ENCODE measurements at regions not wholly inside any gene's neighbourhood (a gene's known extent, or its start where the extent isn't known, plus 50 kb on each side); places are given as distances from the start of the nearest gene placed in this dataset.
"Not testable (repeated sequence)": the region's sequence is repeated elsewhere in the genome, so short reads cannot be mapped to it uniquely, and the experiment has no call there.

DNA sequence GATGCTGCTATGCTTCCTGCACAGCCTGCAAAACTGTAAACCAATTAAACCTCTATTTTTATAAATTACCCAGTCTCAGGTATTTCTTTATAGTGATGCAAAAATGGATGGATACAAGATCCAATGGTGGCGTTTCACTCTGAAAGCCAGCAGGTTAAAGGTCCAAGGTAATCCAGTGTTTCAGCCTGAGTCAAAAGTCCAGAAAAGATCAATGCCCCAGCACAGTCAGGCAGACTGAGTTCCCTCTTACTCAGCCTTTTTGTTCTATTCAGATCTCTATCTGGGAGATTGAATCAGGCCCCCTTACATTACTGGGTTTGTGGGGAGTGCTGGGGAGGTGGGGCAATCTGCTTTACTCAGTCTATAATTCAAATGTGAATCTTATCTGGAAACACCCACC is 464.5 kb downstream of the GXYLT1 start:
- DNase-seq = peak; percentile 42
- no peaks in the 10 kb centered on the region for H3K79me2 ChIP-seq (ENCODE audit: low read length)
- H3K27me3 ChIP-seq (ENCODE audit: low read length) = no peaks in the 10 kb centered on the region
- H3K9ac ChIP-seq (ENCODE audit: low read length) = no peak overlapping the region
- H3K4me3 ChIP-seq (ENCODE audit: low read length) = no peak overlapping the region
- H3K9me2 ChIP-seq (replicated peaks; ENCODE audit: insufficient read depth, low read length) = no peaks in the 10 kb centered on the region
- peaks cover 48% of the 10 kb centered on the region for H3K4me1 ChIP-seq (ENCODE audit: low read length)
- H3K27ac ChIP-seq (ENCODE audit: low read length) = peak overlapping the region; percentile 99
- H3K9me3 ChIP-seq (ENCODE audit: low read length) = no peaks in the 10 kb centered on the region; the same call in 1 of the 2 replicates
- peaks cover 2% of the 10 kb centered on the region; the same call in 1 of the 2 replicates for H3K36me3 ChIP-seq (ENCODE audit: insufficient read depth, low read length)
- no peak overlapping the region for H2AFZ ChIP-seq (ENCODE audit: low read length)
- no peaks in the 10 kb centered on the region for H4K20me1 ChIP-seq (ENCODE audit: insufficient read depth, low read depth, low read length)
- no peak overlapping the region for H3K4me2 ChIP-seq (ENCODE audit: low read depth, low read length, poor library complexity, severe bottlenecking)

- no peaks in the 10 kb centered on the region for H3K9me3 ChIP-seq (ENCODE audit: low read length)
- H3K27me3 ChIP-seq (ENCODE audit: low read length) = no peaks in the 10 kb centered on the region
- no peaks in the 10 kb centered on the region; the same call in 1 of the 2 replicates for H3K36me3 ChIP-seq (ENCODE audit: insufficient read depth, low read length)
- no peak overlapping the region for H3K9ac ChIP-seq (ENCODE audit: low read length)
- no peaks in the 10 kb centered on the region for H4K20me1 ChIP-seq (ENCODE audit: insufficient read depth, low read depth, low read length)
- peaks cover 11% of the 10 kb centered on the region for H3K4me1 ChIP-seq (ENCODE audit: low read length)
- H3K4me3 ChIP-seq (ENCODE audit: low read length) = no peak overlapping the region
- no peaks in the 10 kb centered on the region for H3K9me2 ChIP-seq (replicated peaks; ENCODE audit: insufficient read depth, low read length)
- no peak for DNase-seq
- H3K4me2 ChIP-seq (ENCODE audit: low read depth, low read length, poor library complexity, severe bottlenecking) = no peak overlapping the region
- no peak overlapping the region for H3K27ac ChIP-seq (ENCODE audit: low read length)
- no peaks in the 10 kb centered on the region for H3K79me2 ChIP-seq (ENCODE audit: low read length)
- peak overlapping the region; percentile 32 for H2AFZ ChIP-seq (ENCODE audit: low read length)
Measured at GRCh38 chr12:41663598-41664265, 475.6 kb downstream of the PDZRN4 start.

DNA sequence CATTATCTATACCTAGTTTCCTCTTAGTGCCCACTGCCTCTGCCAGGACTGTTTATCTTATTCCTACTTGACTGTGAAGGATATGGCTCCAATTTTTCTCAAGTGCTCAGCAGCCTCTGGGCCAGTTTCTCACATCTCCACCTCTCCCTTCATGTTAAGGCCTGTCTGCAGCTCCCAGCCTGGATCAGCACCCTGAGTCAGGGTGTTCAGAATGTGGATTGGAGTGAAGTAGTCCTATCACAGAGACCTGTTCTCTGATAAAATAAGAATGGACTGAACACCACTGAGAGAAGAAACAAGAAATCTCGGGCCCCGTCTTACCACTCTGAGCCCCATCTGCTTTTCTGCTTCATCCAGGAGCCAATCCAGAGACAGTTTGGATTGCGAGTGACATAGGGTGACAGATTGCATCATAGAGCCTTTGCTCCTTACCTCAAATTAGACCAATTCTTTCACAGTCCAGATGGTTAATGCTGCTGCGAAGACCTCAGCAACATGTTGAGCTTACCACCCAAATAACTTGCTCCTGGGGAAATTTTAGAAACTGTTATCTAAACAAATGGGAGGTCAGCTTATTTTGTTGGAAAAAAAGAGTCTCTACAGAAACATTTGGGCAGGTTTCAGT is 473.1 kb downstream of the PDZRN4 start:
- Histone ChIP-seq H3K4me3 (ENCODE audit: low read length) (no peak overlapping the region), H3K9ac (ENCODE audit: low read length) (no peak overlapping the region), H3K9me3 (ENCODE audit: low read length) (no peaks in the 10 kb centered on the region), H3K27ac (ENCODE audit: low read length) (no peak overlapping the region), H2AFZ (ENCODE audit: low read length) (no peak overlapping the region), H3K4me1 (ENCODE audit: low read length) (peaks cover 11% of the 10 kb centered on the region), H3K79me2 (ENCODE audit: low read length) (no peaks in the 10 kb centered on the region), H3K36me3 (ENCODE audit: insufficient read depth, low read length) (no peaks in the 10 kb centered on the region; the same call in 1 of the 2 replicates), H3K27me3 (ENCODE audit: low read length) (no peaks in the 10 kb centered on the region), H3K9me2 (replicated peaks; ENCODE audit: insufficient read depth, low read length) (no peaks in the 10 kb centered on the region), H4K20me1 (ENCODE audit: insufficient read depth, low read depth, low read length) (no peaks in the 10 kb centered on the region), H3K4me2 (ENCODE audit: low read depth, low read length, poor library complexity, severe bottlenecking) (no peak overlapping the region)
- no peak for DNase-seq

GRCh38 chr12:41656454-41656853 is 468.3 kb downstream of the PDZRN4 start:
- H3K9ac ChIP-seq (ENCODE audit: low read length) = no peak overlapping the region
- no peak overlapping the region for H3K4me3 ChIP-seq (ENCODE audit: low read length)
- H4K20me1 ChIP-seq (ENCODE audit: insufficient read depth, low read depth, low read length) = no peaks in the 10 kb centered on the region
- H3K27ac ChIP-seq (ENCODE audit: low read length) = no peak overlapping the region
- no peak for DNase-seq
- no peaks in the 10 kb centered on the region for H3K9me2 ChIP-seq (replicated peaks; ENCODE audit: insufficient read depth, low read length)
- peaks cover 11% of the 10 kb centered on the region for H3K4me1 ChIP-seq (ENCODE audit: low read length)
- H3K79me2 ChIP-seq (ENCODE audit: low read length) = no peaks in the 10 kb centered on the region
- no peak overlapping the region for H3K4me2 ChIP-seq (ENCODE audit: low read depth, low read length, poor library complexity, severe bottlenecking)
- H3K9me3 ChIP-seq (ENCODE audit: low read length) = no peaks in the 10 kb centered on the region
- H2AFZ ChIP-seq (ENCODE audit: low read length) = no peak overlapping the region
- no peaks in the 10 kb centered on the region for H3K27me3 ChIP-seq (ENCODE audit: low read length)
- H3K36me3 ChIP-seq (ENCODE audit: insufficient read depth, low read length) = no peaks in the 10 kb centered on the region

GRCh38 chr12:41653386-41654326 is 465.5 kb downstream of the PDZRN4 start:
- Histone ChIP-seq H3K27ac (ENCODE audit: low read length) (no peak overlapping the region), H3K4me3 (ENCODE audit: low read length) (no peak overlapping the region), H2AFZ (ENCODE audit: low read length) (peak overlapping the region; percentile 82; the same call in 1 of the 2 replicates)

DNA sequence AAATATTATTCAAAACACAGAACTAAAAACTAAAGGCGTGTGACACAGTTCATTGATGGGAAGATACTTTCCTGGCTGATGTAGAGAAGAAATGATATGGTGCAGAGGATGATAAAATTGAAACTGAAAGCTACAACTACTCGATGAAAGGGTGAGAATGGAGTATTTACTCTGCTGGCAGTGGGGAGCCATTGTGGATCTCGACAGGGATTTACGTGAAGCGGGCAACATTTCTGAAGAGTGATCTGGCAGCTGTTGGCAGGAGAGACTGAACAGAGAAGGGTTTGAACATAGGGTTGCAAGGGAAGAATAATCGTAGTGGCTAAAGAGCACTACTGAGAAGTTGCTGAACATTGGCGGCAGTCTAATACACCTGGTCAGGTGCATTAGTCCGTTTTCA is 464.9 kb downstream of the PDZRN4 start:
- no peaks in the 10 kb centered on the region for H3K36me3 ChIP-seq (ENCODE audit: insufficient read depth, low read length)
- H2AFZ ChIP-seq (ENCODE audit: low read length) = peak overlapping the region; percentile 82; the same call in 1 of the 2 replicates
- no peak overlapping the region for H3K4me3 ChIP-seq (ENCODE audit: low read length)
- no peaks in the 10 kb centered on the region for H4K20me1 ChIP-seq (ENCODE audit: insufficient read depth, low read depth, low read length)
- no peaks in the 10 kb centered on the region for H3K27me3 ChIP-seq (ENCODE audit: low read length)
- H3K4me2 ChIP-seq (ENCODE audit: low read depth, low read length, poor library complexity, severe bottlenecking) = no peak overlapping the region
- H3K4me1 ChIP-seq (ENCODE audit: low read length) = peaks cover 21% of the 10 kb centered on the region
- no peak overlapping the region for H3K9ac ChIP-seq (ENCODE audit: low read length)
- no peaks in the 10 kb centered on the region for H3K9me2 ChIP-seq (replicated peaks; ENCODE audit: insufficient read depth, low read length)
- DNase-seq = no peak
- H3K79me2 ChIP-seq (ENCODE audit: low read length) = no peaks in the 10 kb centered on the region
- no peaks in the 10 kb centered on the region for H3K9me3 ChIP-seq (ENCODE audit: low read length)
- H3K27ac ChIP-seq (ENCODE audit: low read length) = no peak overlapping the region

More at GRCh38 chr12:41653386-41654326, 465.5 kb downstream of the PDZRN4 start:
- H3K9me2 ChIP-seq (replicated peaks; ENCODE audit: insufficient read depth, low read length) = no peaks in the 10 kb centered on the region
- H3K27me3 ChIP-seq (ENCODE audit: low read length) = no peaks in the 10 kb centered on the region
- H3K9ac ChIP-seq (ENCODE audit: low read length) = no peak overlapping the region
- H3K36me3 ChIP-seq (ENCODE audit: insufficient read depth, low read length) = no peaks in the 10 kb centered on the region
- no peak for DNase-seq
- no peaks in the 10 kb centered on the region for H4K20me1 ChIP-seq (ENCODE audit: insufficient read depth, low read depth, low read length)
- H3K9me3 ChIP-seq (ENCODE audit: low read length) = no peaks in the 10 kb centered on the region
- H3K79me2 ChIP-seq (ENCODE audit: low read length) = no peaks in the 10 kb centered on the region
- peaks cover 19% of the 10 kb centered on the region for H3K4me1 ChIP-seq (ENCODE audit: low read length)
- no peak overlapping the region for H3K4me2 ChIP-seq (ENCODE audit: low read depth, low read length, poor library complexity, severe bottlenecking)

GRCh38 chr12:41645624-41646023 is 457.5 kb downstream of the PDZRN4 start:
- Histone ChIP-seq H3K4me3 (ENCODE audit: low read length) (no peak overlapping the region), H3K9me3 (ENCODE audit: low read length) (no peaks in the 10 kb centered on the region), H2AFZ (ENCODE audit: low read length) (no peak overlapping the region), H3K9me2 (replicated peaks; ENCODE audit: insufficient read depth, low read length) (no peaks in the 10 kb centered on the region), H3K79me2 (ENCODE audit: low read length) (no peaks in the 10 kb centered on the region), H3K9ac (ENCODE audit: low read length) (no peak overlapping the region), H3K27me3 (ENCODE audit: low read length) (no peaks in the 10 kb centered on the region), H3K4me1 (ENCODE audit: low read length) (peaks cover 10% of the 10 kb centered on the region), H3K27ac (ENCODE audit: low read length) (no peak overlapping the region), H3K4me2 (ENCODE audit: low read depth, low read length, poor library complexity, severe bottlenecking) (no peak overlapping the region), H3K36me3 (ENCODE audit: insufficient read depth, low read length) (no peaks in the 10 kb centered on the region), H4K20me1 (ENCODE audit: insufficient read depth, low read depth, low read length) (no peaks in the 10 kb centered on the region)
- DNase-seq = no peak

DNA sequence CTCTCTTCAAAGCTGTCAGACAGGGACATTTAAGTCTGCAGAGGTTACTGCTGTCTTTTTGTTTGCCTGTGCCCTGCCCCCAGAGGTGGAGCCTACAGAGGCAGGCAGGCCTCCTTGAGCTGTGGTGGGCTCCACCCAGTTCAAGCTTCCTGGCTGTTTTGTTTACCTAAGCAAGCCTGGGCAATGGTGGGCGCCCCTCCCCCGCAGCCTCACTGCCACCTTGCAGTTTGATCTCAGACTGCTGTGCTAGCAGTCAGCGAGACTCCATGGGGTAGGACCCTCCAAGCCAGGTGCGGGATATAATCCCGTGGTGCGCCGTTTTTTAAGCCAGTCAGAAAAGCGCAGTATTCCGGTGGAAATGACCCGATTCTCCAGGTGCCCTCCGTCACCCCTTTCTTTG is 454.7 kb downstream of the PDZRN4 start:
- not testable (repeated sequence) for H3K36me3 ChIP-seq (ENCODE audit: insufficient read depth, low read length); H3K9ac ChIP-seq (ENCODE audit: low read length); H3K9me3 ChIP-seq (ENCODE audit: low read length); H3K4me2 ChIP-seq (ENCODE audit: low read depth, low read length, poor library complexity, severe bottlenecking); H3K27me3 ChIP-seq (ENCODE audit: low read length); H3K4me3 ChIP-seq (ENCODE audit: low read length); H3K27ac ChIP-seq (ENCODE audit: low read length); H4K20me1 ChIP-seq (ENCODE audit: insufficient read depth, low read depth, low read length); H3K79me2 ChIP-seq (ENCODE audit: low read length); DNase-seq; H3K9me2 ChIP-seq (replicated peaks; ENCODE audit: insufficient read depth, low read length); H2AFZ ChIP-seq (ENCODE audit: low read length); H3K4me1 ChIP-seq (ENCODE audit: low read length)

All from Karpas-422 (cell line).